COR-L47 (cell line): ENCODE measurements at regions not wholly inside any gene's neighbourhood (a gene's known extent, or its start where the extent isn't known, plus 50 kb on each side); places are given as distances from the start of the nearest gene placed in this dataset.

Source experiments
- DNase-seq: peaks from one replicate; lab custom pipeline; 2025; lab: John Stamatoyannopoulos, UW

GRCh38 chr13:111952032-111952431, 114.9 kb upstream of the SOX1 start:
- no peak for DNase-seq

GRCh38 chr13:111952814-111953213, 114.1 kb upstream of the SOX1 start:
- no peak for DNase-seq

GRCh38 chr13:111953546-111954178, 113.3 kb upstream of the SOX1 start:
- DNase-seq: no peak

- DNase-seq: no peak
These were observed 112.1 kb upstream of the SOX1 start for GRCh38 chr13:111954661-111955411.

- no peak for DNase-seq
These were observed 111.4 kb upstream of the SOX1 start for GRCh38 chr13:111955412-111956065.

DNA sequence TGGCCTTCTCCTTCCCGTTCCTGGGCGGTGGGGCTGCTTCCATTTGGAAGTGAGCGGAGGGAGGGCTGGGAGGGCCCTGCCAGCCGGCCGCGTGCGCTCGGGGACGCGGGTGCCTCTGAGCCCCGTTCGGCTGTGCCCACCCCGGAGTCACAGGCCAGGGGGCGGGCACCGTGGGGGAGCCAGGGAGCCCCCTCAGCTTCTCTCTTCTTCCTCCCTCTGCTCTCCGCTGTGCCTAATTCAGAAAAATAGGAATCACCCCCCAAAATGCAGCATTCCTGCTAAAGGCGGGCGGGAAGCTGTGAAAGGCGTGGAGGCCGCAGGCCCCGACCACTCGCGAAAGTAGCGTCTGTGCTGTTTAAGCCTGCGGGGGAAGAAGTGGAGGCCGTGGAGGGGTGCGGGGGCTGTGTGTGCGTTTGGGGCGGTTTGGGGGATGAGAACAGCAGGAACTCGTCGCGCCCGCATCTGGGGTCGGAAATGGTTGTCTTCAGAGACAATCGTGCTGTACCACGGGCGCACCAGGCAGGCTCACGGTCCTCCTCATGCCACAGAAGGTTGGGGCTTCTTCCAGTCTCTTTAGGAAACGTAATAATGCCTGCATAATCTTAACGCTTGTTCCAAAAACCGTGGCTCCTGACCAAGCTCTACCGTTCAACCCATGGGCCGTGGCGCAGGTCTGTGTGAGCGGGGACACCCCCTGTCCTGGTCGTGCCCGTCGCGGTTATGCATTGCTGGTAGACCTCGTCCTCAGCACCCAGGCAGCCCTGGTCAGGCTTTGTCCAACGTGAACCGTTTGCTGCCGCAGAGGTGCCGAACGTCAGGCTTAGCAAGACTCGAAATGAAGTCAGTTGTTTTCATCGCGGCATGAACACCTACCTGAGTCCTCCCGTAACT, 110.4 kb upstream of the SOX1 start:
- no peak for DNase-seq

- DNase-seq: no peak
These were observed 109.0 kb upstream of the SOX1 start for GRCh38 chr13:111957913-111958450.

- no peak for DNase-seq
These were observed 108.1 kb upstream of the SOX1 start for GRCh38 chr13:111958612-111959395.

GRCh38 chr13:111960152-111960772, 106.7 kb upstream of the SOX1 start:
- DNase-seq: no peak

- no peak for DNase-seq
These were observed 105.7 kb upstream of the SOX1 start for GRCh38 chr13:111961236-111961635.

DNA sequence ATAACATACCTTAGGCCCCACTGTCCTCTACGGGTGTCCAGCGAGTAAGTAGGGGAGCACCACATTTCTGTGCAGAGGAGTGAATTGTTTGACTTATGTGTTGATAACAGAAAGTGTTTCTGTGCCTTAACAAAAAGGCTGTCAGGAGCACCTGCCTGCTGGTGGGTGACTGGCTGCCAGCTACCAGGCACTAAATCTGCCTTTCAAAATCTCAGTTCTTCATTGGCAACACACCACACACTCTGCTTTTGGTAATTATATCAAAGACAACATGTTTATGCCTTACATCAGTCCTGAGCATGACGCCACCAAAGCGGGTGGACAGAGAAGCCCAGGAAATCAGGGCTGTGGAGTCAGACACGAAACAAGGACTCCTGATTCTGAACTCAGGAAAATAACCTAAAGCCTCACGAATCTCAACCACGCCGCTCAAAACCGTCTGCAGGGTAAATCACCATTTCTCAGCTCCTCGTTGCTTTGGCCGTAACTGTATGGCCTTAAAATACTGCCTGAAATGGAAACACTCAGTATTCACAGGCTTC, 105.2 kb upstream of the SOX1 start:
- no peak for DNase-seq

GRCh38 chr13:111962431-111962891, 104.5 kb upstream of the SOX1 start:
- no peak for DNase-seq

DNA sequence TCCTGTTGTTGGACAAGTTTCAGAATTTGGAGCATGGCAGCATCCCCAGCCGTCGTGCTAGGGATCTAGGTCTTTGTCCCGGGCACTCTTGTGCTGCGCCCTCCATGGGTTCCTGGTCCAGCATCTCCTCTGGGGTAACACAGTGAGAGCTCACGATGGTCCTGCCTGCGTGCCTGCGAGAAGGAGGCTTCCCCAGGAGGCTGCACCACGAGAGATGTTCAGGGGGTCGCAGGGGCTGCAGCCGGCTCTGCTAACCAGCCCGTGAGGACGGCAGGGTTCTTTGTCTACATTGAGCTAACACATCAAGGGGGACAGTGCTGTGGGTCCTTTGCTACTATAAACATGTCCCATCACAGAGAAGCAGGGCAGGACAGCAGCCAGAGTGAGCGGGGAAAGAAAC, 103.9 kb upstream of the SOX1 start:
- no peak for DNase-seq

- no peak for DNase-seq
These were observed 102.4 kb upstream of the SOX1 start for GRCh38 chr13:111964411-111965035.

GRCh38 chr13:111965466-111966214, 101.3 kb upstream of the SOX1 start:
- no peak for DNase-seq

GRCh38 chr13:111966933-111967332, 100.0 kb upstream of the SOX1 start:
- no peak for DNase-seq

- DNase-seq: no peak
These were observed 99.3 kb upstream of the SOX1 start for GRCh38 chr13:111967572-111968201.

DNA sequence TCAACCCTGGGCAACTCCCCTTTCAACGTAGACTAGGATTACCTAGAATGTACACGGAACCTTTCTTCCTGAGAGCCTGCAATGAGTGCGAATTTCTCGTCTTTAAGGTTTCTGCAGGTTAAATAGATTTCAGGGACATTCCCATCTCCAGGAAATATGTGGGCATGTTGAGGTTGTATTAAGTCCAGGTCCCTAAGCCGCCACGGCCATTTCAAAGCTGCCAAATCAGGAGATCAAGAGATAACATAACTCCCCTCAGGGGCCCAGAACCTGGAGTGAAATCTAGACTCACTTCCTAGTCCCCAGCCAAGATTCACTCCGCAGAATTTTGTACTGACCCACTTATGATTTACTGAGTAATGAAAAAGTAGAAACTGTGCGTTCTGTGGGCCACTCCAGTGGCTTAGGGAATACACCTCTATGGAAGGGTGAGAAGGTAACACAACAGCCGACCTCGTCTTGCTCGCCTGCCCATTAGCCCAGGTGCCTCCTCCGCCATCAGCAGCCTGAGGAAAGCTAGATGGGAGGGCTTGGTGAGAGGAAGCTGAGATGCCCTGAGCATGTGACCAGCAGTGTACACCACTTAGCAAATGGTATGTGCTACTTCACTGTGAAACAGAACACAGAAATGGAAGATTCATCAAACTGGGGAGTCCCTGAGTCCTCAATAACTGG, 98.5 kb upstream of the SOX1 start:
- no peak for DNase-seq
